ENCODE measurements at regions not wholly inside any gene's neighbourhood (a gene's known extent, or its start where the extent isn't known, plus 50 kb on each side); places are given as distances from the start of the nearest gene placed in this dataset.
"Not testable (repeated sequence)": the region's sequence is repeated elsewhere in the genome, so short reads cannot be mapped to it uniquely, and the experiment has no call there.

DNA sequence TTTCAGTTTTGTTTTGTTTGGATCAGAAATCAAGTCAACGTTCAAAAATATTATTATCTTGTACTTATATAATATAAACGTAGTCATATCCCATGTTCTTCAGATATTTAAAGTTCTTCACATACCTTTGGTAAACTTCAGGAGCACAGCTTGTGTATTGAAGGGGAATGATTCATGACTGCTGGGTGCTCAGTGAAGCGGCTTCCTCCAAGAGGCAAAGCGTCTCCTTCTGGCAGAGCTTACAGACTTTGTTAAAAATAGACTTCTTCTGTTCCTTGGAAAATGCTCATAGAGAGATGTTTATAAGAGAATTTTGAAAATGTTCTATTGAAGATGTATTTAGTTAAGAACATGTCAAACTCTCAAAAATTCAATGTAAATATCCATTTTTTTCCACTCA lies 155.6 kb upstream of the CNTNAP4 start:
- H3K4me3 ChIP-seq (ENCODE audit: low read depth, low read length), result no peak overlapping the region
- TF ChIP-seq, protein P1, sequence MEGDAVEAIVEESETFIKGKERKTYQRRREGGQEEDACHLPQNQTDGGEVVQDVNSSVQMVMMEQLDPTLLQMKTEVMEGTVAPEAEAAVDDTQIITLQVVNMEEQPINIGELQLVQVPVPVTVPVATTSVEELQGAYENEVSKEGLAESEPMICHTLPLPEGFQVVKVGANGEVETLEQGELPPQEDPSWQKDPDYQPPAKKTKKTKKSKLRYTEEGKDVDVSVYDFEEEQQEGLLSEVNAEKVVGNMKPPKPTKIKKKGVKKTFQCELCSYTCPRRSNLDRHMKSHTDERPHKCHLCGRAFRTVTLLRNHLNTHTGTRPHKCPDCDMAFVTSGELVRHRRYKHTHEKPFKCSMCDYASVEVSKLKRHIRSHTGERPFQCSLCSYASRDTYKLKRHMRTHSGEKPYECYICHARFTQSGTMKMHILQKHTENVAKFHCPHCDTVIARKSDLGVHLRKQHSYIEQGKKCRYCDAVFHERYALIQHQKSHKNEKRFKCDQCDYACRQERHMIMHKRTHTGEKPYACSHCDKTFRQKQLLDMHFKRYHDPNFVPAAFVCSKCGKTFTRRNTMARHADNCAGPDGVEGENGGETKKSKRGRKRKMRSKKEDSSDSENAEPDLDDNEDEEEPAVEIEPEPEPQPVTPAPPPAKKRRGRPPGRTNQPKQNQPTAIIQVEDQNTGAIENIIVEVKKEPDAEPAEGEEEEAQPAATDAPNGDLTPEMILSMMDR (IDR thresholded peaks at IDR 0.05; ENCODE audit: insufficient read depth, low read depth, low read length), result no peak
- DNase-seq (ENCODE audit: low read depth), result no peak

DNA sequence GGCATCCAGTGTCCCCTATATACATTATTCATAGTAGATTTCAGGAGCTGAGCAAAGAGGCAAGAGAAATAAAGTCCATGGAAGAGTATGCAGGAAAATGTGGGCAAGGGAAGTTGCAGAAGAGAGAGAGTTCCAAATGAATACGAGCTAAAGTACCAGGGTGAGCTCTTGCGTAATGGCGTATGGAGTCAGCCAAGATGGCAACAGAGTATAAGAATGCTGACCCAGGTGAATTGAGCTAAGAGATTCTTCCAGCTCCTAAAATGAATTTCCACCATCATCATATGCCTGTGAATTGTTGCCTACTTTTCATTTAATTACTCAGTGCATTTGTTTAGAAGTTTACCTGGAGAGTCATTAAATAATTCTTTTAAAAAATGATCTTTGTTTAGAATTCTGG lies 153.2 kb upstream of the CNTNAP4 start:
- DNase-seq (ENCODE audit: low read depth), result no peak
- no peak overlapping the region for H3K4me3 ChIP-seq (ENCODE audit: low read depth, low read length)
- TF ChIP-seq, protein P1 (IDR thresholded peaks at IDR 0.05; ENCODE audit: insufficient read depth, low read depth, low read length), result no peak

DNA sequence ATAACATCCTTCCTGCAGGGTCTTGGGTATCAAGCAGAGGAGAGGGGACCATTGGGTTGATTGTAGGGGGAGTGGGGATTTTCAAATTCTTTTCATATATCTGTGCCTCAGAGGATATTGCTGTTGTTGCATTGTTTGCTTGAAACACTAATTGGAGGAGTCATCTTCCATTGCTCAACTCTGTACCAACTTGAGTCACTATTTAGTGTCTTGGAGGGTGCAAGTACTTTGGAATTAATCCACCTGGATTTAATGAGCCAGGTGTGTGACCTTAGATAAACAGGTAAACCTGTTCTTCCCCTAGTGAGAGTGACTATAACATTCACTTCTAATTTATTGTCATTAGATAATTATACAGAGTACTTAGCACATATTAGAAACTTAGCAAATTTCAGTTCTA lies 151.3 kb upstream of the CNTNAP4 start:
- H3K4me3 ChIP-seq (ENCODE audit: low read depth, low read length), result no peak overlapping the region
- TF ChIP-seq, protein P1 (IDR thresholded peaks at IDR 0.05; ENCODE audit: insufficient read depth, low read depth, low read length), result no peak
- DNase-seq (ENCODE audit: low read depth), result no peak

DNA sequence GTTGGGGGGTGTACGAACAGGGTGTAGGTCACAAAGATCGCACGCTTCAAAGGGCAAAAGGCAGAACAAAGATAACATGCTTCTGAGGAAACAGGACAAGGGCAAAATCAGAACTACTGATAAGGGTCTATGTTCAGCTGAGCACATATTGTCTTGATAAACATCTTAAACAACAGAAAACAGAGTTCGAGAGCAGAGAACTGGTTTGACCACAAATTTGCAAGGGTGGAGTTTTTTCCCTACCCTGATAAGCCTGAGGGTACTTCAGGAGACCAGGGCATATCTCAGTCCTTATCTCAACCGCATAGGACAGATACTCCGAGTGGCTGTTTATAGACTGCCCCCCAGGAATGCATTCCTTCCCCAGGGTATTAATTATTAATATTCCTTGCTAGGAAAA lies 139.1 kb upstream of the CNTNAP4 start:
- not testable (repeated sequence) for H3K4me3 ChIP-seq (ENCODE audit: low read depth, low read length); DNase-seq (ENCODE audit: low read depth)

DNA sequence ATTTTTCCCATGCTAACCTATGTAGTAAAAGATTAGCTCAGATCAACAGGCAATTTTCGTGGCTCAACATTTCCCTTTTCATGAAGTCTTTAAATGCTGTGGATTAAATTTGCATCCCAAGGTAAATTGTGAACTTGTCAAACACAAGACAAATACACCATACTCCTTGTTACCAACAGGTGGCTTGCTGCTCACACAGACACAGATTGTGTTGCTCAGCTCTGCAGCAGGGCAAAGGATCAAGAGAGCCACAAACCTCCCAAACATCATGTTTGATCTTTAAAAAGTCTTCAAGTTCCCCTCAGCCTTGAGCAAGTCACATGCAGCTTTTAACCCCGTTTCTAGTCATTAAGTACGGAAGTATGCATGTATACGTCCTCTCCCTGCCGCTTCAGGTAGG lies 119.6 kb upstream of the CNTNAP4 start:
- H3K4me3 ChIP-seq (ENCODE audit: low read depth, low read length), result no peak overlapping the region
- TF ChIP-seq, protein P1 (IDR thresholded peaks at IDR 0.05; ENCODE audit: insufficient read depth, low read depth, low read length), result no peak
- no peak for DNase-seq (ENCODE audit: low read depth)

DNA sequence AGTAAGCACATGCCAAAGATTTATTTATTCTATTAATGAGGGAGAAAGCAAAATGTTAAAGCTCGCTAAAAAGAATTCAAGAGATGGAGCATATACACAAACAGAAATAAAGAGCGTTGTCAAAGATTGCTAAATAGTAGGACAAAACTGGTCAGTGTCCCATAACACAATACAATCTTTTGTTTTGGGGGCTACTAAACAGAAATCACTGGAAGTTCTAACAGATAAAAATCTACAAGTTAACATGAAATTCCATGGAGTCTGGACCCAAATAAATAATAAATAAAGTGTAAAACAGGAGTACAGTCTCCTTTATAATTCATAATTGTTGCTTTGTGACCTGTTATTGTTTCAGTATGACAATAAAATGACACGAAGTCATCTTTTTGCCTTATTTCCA lies 115.2 kb upstream of the CNTNAP4 start:
- no peak for DNase-seq (ENCODE audit: low read depth)
- H3K4me3 ChIP-seq (ENCODE audit: low read depth, low read length), result no peak overlapping the region
- TF ChIP-seq, protein P1 (IDR thresholded peaks at IDR 0.05; ENCODE audit: insufficient read depth, low read depth, low read length), result no peak

DNA sequence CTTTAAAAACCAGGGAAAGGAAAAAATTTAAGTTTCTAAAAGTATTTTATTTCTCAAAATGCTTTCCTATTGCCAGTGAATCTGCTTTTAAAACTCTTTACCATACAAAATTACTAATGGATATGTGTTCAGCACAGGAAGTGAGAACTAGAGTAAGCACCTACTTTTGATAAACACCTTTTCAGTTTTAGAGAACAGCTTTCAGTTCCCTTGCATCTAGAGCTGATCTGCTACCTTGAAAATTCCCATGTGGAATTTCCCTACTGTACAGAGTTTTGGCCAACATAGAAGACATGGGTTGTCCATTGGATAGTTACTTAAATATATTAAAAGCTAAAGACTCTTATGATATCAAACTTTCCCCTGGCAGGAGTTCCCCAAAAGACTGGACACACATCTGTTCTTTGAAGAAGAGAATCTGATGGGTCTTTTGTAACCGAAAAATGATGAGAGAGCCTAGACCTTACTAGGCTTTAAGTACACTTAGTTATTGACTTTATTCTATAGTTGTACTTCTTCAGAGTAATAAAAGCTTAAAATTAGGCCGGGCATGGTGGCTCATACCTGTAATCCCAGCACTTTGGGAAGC lies 112.1 kb upstream of the CNTNAP4 start:
- H3K4me3 ChIP-seq (ENCODE audit: low read depth, low read length), result no peak overlapping the region
- no peak for DNase-seq (ENCODE audit: low read depth)
- TF ChIP-seq, protein P1 (IDR thresholded peaks at IDR 0.05; ENCODE audit: insufficient read depth, low read depth, low read length), result no peak
